Endothelial cell (in vitro differentiated cells): ENCODE measurements at regions not wholly inside any gene's neighbourhood (a gene's known extent, or its start where the extent isn't known, plus 50 kb on each side); places are given as distances from the start of the nearest gene placed in this dataset.

Experiments used
- DNase-seq: peaks from one replicate; pipeline ENCODE4 v3.0.0; 2021; ENCODE audit warnings: low spot score
- H3K27ac Mint-ChIP-seq: one replicate; pipeline ENCODE4 v1.8.0; 2021; ENCODE audit warnings: mixed read lengths, inconsistent platforms; ENCODE audit not compliant: unreplicated experiment
- H3K27me3 Mint-ChIP-seq: one replicate; pipeline ENCODE4 v1.8.0; 2021; ENCODE audit warnings: mild to moderate bottlenecking, moderate library complexity, mixed read lengths, inconsistent platforms; ENCODE audit not compliant: unreplicated experiment
- H3K36me3 Mint-ChIP-seq: one replicate; pipeline ENCODE4 v1.8.0; 2021; ENCODE audit warnings: mild to moderate bottlenecking, low read depth, mixed read lengths, inconsistent platforms; ENCODE audit not compliant: unreplicated experiment
- H3K4me1 Mint-ChIP-seq: one replicate; pipeline ENCODE4 v1.8.0; 2021; ENCODE audit warnings: mild to moderate bottlenecking, mixed read lengths, inconsistent platforms; ENCODE audit not compliant: unreplicated experiment
- H3K4me3 Mint-ChIP-seq: one replicate; pipeline ENCODE4 v1.8.0; 2021; ENCODE audit warnings: mild to moderate bottlenecking, mixed read lengths, inconsistent platforms; ENCODE audit not compliant: unreplicated experiment
- H3K9me3 Mint-ChIP-seq: one replicate; pipeline ENCODE4 v1.8.0; 2021; ENCODE audit warnings: mixed read lengths, inconsistent platforms; ENCODE audit not compliant: unreplicated experiment
- CTCF ChIP-seq: fragments of 200-600 bp; sonication (generic); IDR thresholded peaks from one replicate; pipeline ENCODE4 v1.5.0; 2021; ENCODE audit warnings: antibody characterized with exemption; ENCODE audit not compliant: unreplicated experiment

DNA sequence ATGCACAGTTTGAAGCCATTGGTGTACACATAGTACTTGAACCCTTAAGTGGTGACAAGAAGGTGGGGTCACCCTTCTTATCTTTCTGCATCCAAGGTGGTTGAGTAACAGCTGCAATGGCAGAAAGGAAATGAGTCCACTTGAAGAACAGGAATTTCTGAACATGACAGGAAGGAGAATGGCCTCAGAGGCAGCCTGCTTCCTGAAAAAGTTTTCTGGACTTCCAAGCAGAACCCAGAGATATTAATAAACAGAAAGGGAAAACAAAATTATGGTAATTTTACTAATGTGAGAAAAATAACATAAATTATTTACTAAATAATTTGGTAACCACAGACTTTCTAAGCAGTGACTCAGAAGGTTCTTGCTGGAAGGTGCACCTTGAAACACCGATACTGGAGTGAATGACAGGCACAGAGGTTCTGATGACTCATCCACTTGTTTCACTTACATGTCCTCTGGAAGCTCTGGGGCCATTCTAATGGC lies 119.9 kb upstream of the HS3ST1 start:
- H3K36me3 Mint-ChIP-seq: no peaks in the 10 kb centered on the region
- H3K4me3 Mint-ChIP-seq: no peak overlapping the region
- peaks cover 34% of the 10 kb centered on the region for H3K4me1 Mint-ChIP-seq
- no peak for DNase-seq
- no peak for TF ChIP-seq CTCF
- H3K9me3 Mint-ChIP-seq: no peaks in the 10 kb centered on the region
- H3K27ac Mint-ChIP-seq: no peak overlapping the region
- H3K27me3 Mint-ChIP-seq: no peaks in the 10 kb centered on the region

DNA sequence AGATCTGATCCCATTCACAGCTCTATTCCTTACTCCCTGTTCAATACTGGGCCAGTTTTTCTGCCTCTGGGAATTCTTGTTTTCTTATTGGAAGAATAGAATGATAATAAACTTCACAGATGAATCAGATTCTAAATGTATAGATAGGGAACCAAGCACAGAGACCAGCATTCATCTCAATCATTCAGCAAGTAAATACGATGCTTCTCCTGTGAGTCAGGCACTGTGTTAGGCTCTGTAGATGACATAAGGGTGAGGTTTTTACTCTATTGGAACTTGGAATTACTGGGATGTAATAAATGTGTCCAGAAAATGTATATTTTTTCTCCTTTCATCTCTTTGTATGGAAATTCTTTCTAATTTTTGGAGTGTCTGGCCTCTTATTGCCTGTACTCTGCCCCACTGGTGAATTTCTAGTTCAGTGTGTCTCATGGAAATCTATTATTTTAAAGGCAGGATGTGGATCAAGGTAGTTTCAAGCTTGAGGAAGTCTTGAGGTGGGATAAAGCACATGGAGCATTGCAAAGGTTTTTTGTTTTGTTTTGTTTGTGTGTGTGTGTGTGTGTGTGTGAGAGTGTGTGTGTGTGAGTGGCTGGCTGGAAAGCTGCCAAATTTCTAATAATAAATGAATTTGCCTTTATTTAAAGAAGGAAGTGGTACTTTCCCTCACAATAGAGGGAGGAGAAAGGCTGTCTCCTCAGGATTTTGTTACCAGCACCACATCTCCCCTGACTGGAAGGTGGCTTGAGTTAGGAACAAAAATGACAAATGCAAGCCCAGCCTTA lies 117.9 kb upstream of the HS3ST1 start:
- no peaks in the 10 kb centered on the region for H3K27me3 Mint-ChIP-seq
- H3K27ac Mint-ChIP-seq: peak overlapping the region; percentile 50
- H3K4me1 Mint-ChIP-seq: peaks cover 34% of the 10 kb centered on the region
- DNase-seq: no peak
- no peaks in the 10 kb centered on the region for H3K9me3 Mint-ChIP-seq
- no peak overlapping the region for H3K4me3 Mint-ChIP-seq
- H3K36me3 Mint-ChIP-seq: no peaks in the 10 kb centered on the region
- no peak for TF ChIP-seq CTCF

- no peak overlapping the region for H3K4me3 Mint-ChIP-seq
- TF ChIP-seq CTCF: no peak
- peaks cover 34% of the 10 kb centered on the region for H3K4me1 Mint-ChIP-seq
- no peaks in the 10 kb centered on the region for H3K9me3 Mint-ChIP-seq
- no peak overlapping the region for H3K27ac Mint-ChIP-seq
- H3K27me3 Mint-ChIP-seq: no peaks in the 10 kb centered on the region
- H3K36me3 Mint-ChIP-seq: no peaks in the 10 kb centered on the region
- no peak for DNase-seq
These were observed 117.0 kb upstream of the HS3ST1 start for GRCh38 chr4:11545651-11546050.

- no peak overlapping the region for H3K4me3 Mint-ChIP-seq
- TF ChIP-seq CTCF: no peak
- DNase-seq: no peak
- peaks cover 31% of the 10 kb centered on the region for H3K4me1 Mint-ChIP-seq
- H3K36me3 Mint-ChIP-seq: no peaks in the 10 kb centered on the region
- H3K27me3 Mint-ChIP-seq: no peaks in the 10 kb centered on the region
- no peak overlapping the region for H3K27ac Mint-ChIP-seq
- H3K9me3 Mint-ChIP-seq: no peaks in the 10 kb centered on the region
These were observed 115.5 kb upstream of the HS3ST1 start for GRCh38 chr4:11544211-11544610.

GRCh38 chr4:11543706-11544105 lies 115.0 kb upstream of the HS3ST1 start:
- H3K9me3 Mint-ChIP-seq: no peaks in the 10 kb centered on the region
- peaks cover 28% of the 10 kb centered on the region for H3K4me1 Mint-ChIP-seq

More at GRCh38 chr4:11543706-11544105, 115.0 kb upstream of the HS3ST1 start:
- no peak for TF ChIP-seq CTCF
- H3K27ac Mint-ChIP-seq: no peak overlapping the region
- H3K36me3 Mint-ChIP-seq: no peaks in the 10 kb centered on the region
- DNase-seq: no peak
- no peak overlapping the region for H3K4me3 Mint-ChIP-seq
- H3K27me3 Mint-ChIP-seq: no peaks in the 10 kb centered on the region
